ENCODE measurements at regions not wholly inside any gene's neighbourhood (a gene's known extent, or its start where the extent isn't known, plus 50 kb on each side); places are given as distances from the start of the nearest gene placed in this dataset.
"Not testable (repeated sequence)": the region's sequence is repeated elsewhere in the genome, so short reads cannot be mapped to it uniquely, and the experiment has no call there.

GRCh38 chr20:50434653-50435396 is 75.4 kb upstream of the PTPN1 start:
- DNase-seq, result no peak

GRCh38 chr20:50435397-50436051 is 74.7 kb upstream of the PTPN1 start:
- no peak for DNase-seq

GRCh38 chr20:50436052-50436656 is 74.0 kb upstream of the PTPN1 start:
- DNase-seq, result no peak

GRCh38 chr20:50436696-50437095 is 73.5 kb upstream of the PTPN1 start:
- no peak for DNase-seq

- DNase-seq, result no peak
These were observed 71.2 kb upstream of the PTPN1 start for GRCh38 chr20:50438986-50439407.

- DNase-seq, result no peak
These were observed 70.4 kb upstream of the PTPN1 start for GRCh38 chr20:50439539-50440453.

GRCh38 chr20:50442512-50442911 is 67.7 kb upstream of the PTPN1 start:
- DNase-seq, result no peak

GRCh38 chr20:50445354-50446151 is 64.6 kb upstream of the PTPN1 start:
- no peak for DNase-seq

- DNase-seq, result no peak
These were observed 63.7 kb upstream of the PTPN1 start for GRCh38 chr20:50446351-50447101.

GRCh38 chr20:50447102-50447804 is 62.9 kb upstream of the PTPN1 start:
- no peak for DNase-seq

- no peak for DNase-seq
These were observed 62.4 kb upstream of the PTPN1 start for GRCh38 chr20:50447817-50448216.

GRCh38 chr20:50448625-50449403 is 61.4 kb upstream of the PTPN1 start:
- not testable (repeated sequence) for DNase-seq

GRCh38 chr20:50449738-50450492 is 60.3 kb upstream of the PTPN1 start:
- no peak for DNase-seq

- DNase-seq, result no peak
These were observed 59.7 kb upstream of the PTPN1 start for GRCh38 chr20:50450493-50450826.

GRCh38 chr20:50450881-50451752 is 59.1 kb upstream of the PTPN1 start:
- DNase-seq, result no peak

GRCh38 chr20:50451792-50452425 is 58.3 kb upstream of the PTPN1 start:
- DNase-seq, result not testable (repeated sequence)

- no peak for DNase-seq
These were observed 56.5 kb upstream of the PTPN1 start for GRCh38 chr20:50453533-50454244.

Measured in NCI-H774 (cell line).